Left ventricle myocardium inferior (tissue), 1 donor: ENCODE measurements at regions not wholly inside any gene's neighbourhood (a gene's known extent, or its start where the extent isn't known, plus 50 kb on each side); places are given as distances from the start of the nearest gene placed in this dataset.

Experiments
- DNase-seq: peaks from one replicate; pipeline ENCODE4 v3.0.0-alpha.2; 2020
- H3K27ac ChIP-seq: fragments of 200-600 bp; replicated peaks from 2 replicates; pipeline ENCODE4 v1.8.0; 2021
- H3K27me3 ChIP-seq: fragments of 200-600 bp; 2 replicates; pipeline ENCODE4 v1.8.0; 2021; ENCODE audit warnings: low read depth
- H3K36me3 ChIP-seq: fragments of 200-600 bp; 2 replicates; pipeline ENCODE4 v1.8.0; 2021
- H3K4me1 ChIP-seq: fragments of 200-600 bp; 2 replicates; pipeline ENCODE4 v1.8.0; 2021
- H3K4me3 ChIP-seq: fragments of 200-600 bp; 2 replicates; pipeline ENCODE4 v1.8.0; 2021; ENCODE audit warnings: mild to moderate bottlenecking, moderate library complexity
- H3K9me3 ChIP-seq: fragments of 200-600 bp; replicated peaks from 2 replicates; pipeline ENCODE4 v1.8.0; 2021
- intact Hi-C: fragments of 100-400 bp; cut with micrococcal nuclease; formaldehyde crosslinking; loops from one replicate; pipeline ENCODE4 v1.11.0; 2022
- TF ChIP-seq, protein P1 (sequence below): fragments of 200-600 bp; IDR thresholded peaks from 2 replicates; pipeline ENCODE4 v1.8.0; 2021; ENCODE audit warnings: antibody characterized with exemption, mild to moderate bottlenecking, borderline replicate concordance
- donor health status: DM: no; HTN: yes; CAD: no; lungs with severe emphysema.

DNA sequence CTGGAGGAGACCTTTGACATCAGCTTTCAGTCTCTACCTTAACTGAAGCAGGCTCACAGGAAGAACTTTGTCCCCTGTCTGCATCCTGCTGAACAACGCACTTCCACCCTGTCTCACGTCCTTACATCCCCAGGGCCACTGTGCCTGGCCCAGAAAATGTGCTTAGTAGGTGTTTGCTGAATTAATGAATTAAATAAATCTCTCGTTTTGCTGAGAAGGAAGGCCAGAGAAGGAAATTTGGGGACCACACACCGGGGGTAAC, 54.3 kb upstream of the CREB3L1 start:
- intact Hi-C loops = no loop called here
- H3K4me1 ChIP-seq = no peaks in the 10 kb centered on the region
- TF ChIP-seq, protein P1, sequence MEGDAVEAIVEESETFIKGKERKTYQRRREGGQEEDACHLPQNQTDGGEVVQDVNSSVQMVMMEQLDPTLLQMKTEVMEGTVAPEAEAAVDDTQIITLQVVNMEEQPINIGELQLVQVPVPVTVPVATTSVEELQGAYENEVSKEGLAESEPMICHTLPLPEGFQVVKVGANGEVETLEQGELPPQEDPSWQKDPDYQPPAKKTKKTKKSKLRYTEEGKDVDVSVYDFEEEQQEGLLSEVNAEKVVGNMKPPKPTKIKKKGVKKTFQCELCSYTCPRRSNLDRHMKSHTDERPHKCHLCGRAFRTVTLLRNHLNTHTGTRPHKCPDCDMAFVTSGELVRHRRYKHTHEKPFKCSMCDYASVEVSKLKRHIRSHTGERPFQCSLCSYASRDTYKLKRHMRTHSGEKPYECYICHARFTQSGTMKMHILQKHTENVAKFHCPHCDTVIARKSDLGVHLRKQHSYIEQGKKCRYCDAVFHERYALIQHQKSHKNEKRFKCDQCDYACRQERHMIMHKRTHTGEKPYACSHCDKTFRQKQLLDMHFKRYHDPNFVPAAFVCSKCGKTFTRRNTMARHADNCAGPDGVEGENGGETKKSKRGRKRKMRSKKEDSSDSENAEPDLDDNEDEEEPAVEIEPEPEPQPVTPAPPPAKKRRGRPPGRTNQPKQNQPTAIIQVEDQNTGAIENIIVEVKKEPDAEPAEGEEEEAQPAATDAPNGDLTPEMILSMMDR = no peak
- H3K27me3 ChIP-seq = peaks cover 34% of the 10 kb centered on the region
- H3K9me3 ChIP-seq = no peaks in the 10 kb centered on the region
- no peaks in the 10 kb centered on the region for H3K36me3 ChIP-seq
- DNase-seq = no peak
- no peak overlapping the region for H3K4me3 ChIP-seq
- no peak overlapping the region for H3K27ac ChIP-seq

DNA sequence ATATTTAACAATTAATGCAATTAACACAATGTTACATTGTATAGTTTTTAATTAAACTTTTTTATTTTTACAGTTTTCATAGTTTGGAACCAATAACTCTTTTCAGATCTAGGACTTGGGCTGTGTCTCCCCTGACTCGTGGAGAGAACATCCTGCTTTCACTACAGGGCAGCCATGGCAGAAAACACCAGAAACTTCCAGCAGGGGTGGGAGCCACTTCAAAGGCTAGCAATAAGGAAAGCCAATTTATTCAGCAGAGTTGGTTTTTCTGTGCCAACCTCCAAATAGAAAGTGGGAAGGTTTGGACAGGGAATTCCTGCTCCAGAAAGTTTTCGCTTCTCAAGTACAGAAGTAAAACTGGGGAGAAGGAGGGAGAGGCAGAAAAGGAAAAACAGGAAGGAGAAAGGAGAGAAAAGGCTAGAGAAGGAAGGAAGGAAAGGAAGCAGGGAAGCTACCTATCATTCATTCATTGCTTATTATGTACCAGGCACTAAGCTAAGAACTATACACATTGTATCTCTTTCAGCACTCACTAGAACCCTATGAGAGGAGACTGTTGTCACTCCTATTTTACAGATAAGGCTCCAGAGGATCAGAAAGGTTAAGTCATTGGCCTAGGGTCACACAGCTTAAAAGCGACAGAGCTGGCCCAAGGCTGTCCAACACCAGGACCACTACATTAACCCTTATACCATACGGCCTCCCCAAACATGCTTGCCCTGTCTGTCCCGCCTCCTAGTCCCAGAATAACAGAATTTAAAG, 54.8 kb upstream of the CREB3L1 start:
- Histone ChIP-seq H3K36me3 (no peaks in the 10 kb centered on the region), H3K9me3 (no peaks in the 10 kb centered on the region), H3K27ac (no peak overlapping the region), H3K4me3 (no peak overlapping the region), H3K4me1 (no peaks in the 10 kb centered on the region), H3K27me3 (peaks cover 34% of the 10 kb centered on the region)
- no peak for DNase-seq
- TF ChIP-seq, protein P1 = no peak
- intact Hi-C loops = no loop called here

DNA sequence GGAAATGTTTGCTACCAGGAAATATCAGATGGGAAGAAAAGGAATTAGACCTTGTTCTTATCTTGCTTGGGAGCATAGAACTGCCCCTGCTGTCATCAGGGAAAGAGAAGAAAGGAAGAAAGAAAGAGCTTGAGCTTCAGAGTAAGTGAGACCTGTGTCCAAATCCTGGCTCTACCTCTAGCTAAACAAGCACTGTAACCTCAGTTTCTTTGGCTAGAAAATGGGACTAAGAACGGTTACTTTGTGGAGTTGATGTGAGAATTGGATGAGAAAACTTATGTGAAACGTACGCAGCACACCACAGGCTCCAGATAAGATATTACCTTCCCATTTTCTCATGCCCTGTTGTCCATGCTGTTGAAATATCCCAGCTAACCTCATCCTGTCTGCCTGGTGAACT, 57.1 kb upstream of the CREB3L1 start:
- intact Hi-C loops = no loop called here
- Histone ChIP-seq H3K4me1 (no peaks in the 10 kb centered on the region), H3K27me3 (peaks cover 42% of the 10 kb centered on the region), H3K9me3 (no peaks in the 10 kb centered on the region), H3K27ac (no peak overlapping the region), H3K4me3 (no peak overlapping the region), H3K36me3 (no peaks in the 10 kb centered on the region)
- TF ChIP-seq, protein P1 = no peak
- DNase-seq = no peak

DNA sequence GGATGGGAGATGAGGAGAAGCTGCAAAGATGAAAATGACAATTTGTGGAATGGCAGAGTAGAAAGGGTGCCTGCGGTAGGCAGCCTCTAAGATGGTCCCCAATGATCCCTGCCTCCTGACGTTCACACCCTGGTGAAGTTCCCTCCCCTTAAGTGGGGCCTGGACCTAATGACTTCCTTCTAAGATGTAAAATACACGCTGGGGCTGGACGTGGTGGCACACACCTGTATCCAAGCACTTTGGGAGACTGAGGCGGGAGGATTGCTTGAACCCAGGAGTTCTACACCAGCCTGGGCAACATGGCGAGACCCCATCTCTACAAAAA, 60.7 kb upstream of the CREB3L1 start:
- Histone ChIP-seq H3K4me3 (peak overlapping the region; percentile 41), H3K27ac (no peak overlapping the region), H3K9me3 (no peaks in the 10 kb centered on the region), H3K27me3 (peaks cover 45% of the 10 kb centered on the region), H3K4me1 (no peaks in the 10 kb centered on the region), H3K36me3 (no peaks in the 10 kb centered on the region)
- no peak for DNase-seq
- TF ChIP-seq, protein P1 = no peak
- intact Hi-C loops = no loop called here

DNA sequence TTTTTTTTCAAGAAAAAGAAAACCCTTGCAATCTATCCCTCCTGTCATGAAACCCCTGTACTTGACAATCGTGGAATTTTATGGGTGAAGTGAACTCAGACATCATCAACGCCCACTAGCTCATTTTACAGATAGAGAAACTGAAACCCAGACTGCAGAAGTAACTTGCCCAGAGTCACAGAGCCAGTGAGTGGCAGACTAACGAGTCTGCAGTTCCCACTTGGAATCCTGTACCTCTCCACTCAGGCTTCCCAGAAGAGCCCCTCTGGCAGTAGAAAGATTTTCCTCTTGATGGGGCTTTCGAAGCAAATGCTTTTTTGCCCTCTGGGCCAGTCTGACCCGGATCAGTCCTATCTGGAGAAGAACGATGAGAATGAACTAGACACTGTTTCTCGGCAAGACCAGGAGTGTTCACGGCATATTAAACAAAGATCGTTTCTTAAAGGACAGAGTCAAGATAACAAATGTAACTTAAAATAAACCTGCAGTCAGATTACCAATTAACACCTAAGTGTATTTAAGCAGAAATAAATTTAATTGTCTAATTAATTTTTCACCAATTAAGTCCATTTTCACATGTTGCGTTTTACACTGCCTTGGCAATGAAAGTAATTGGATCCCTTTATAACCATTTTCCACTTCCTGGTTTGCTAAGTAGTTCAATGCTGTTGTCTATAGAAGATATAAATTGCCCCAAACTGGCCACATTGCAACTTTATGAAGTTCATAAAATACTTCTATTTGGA, 61.3 kb upstream of the CREB3L1 start:
- H3K9me3 ChIP-seq = no peaks in the 10 kb centered on the region
- TF ChIP-seq, protein P1 = no peak
- intact Hi-C loops = no loop called here
- no peaks in the 10 kb centered on the region for H3K36me3 ChIP-seq
- no peak overlapping the region for H3K27ac ChIP-seq
- no peaks in the 10 kb centered on the region for H3K4me1 ChIP-seq
- DNase-seq = no peak
- H3K27me3 ChIP-seq = peaks cover 45% of the 10 kb centered on the region
- peak overlapping the region; percentile 41 for H3K4me3 ChIP-seq
